Activated gamma-delta T cell treated with anti-CD3 and anti-CD28 coated beads, Interleukin-2, amount 50 U/mL, for 16 hours (primary cell): ENCODE measurements at regions not wholly inside any gene's neighbourhood (a gene's known extent, or its start where the extent isn't known, plus 50 kb on each side); places are given as distances from the start of the nearest gene placed in this dataset.

Experiments used
- DNase-seq: peaks from one replicate; pipeline ENCODE4 v3.0.0-alpha.2; 2020; ENCODE audit warnings: low read depth

GRCh38 chr12:46465307-46465706, 92.7 kb upstream of the SLC38A2 start:
- DNase-seq, result no peak

GRCh38 chr12:46464863-46465262, 92.3 kb upstream of the SLC38A2 start:
- no peak for DNase-seq

- DNase-seq, result no peak
Measured at GRCh38 chr12:46462641-46463355, 90.2 kb upstream of the SLC38A2 start.

- DNase-seq, result no peak
Measured at GRCh38 chr12:46461907-46462640, 89.5 kb upstream of the SLC38A2 start.

- DNase-seq, result no peak
Measured at GRCh38 chr12:46461459-46461858, 88.9 kb upstream of the SLC38A2 start.

- no peak for DNase-seq
Measured at GRCh38 chr12:46460682-46461210, 88.2 kb upstream of the SLC38A2 start.

- DNase-seq, result no peak
Measured at GRCh38 chr12:46459861-46460545, 87.4 kb upstream of the SLC38A2 start.

- no peak for DNase-seq
Measured at GRCh38 chr12:46459111-46459510, 86.5 kb upstream of the SLC38A2 start.

GRCh38 chr12:46458500-46459102, 86.0 kb upstream of the SLC38A2 start:
- no peak for DNase-seq

- no peak for DNase-seq
Measured at GRCh38 chr12:46457958-46458357, 85.4 kb upstream of the SLC38A2 start.

- DNase-seq, result no peak
Measured at GRCh38 chr12:46456356-46457334, 84.1 kb upstream of the SLC38A2 start.

- no peak for DNase-seq
Measured at GRCh38 chr12:46455648-46456352, 83.2 kb upstream of the SLC38A2 start.

- DNase-seq, result no peak
Measured at GRCh38 chr12:46454981-46455380, 82.4 kb upstream of the SLC38A2 start.

- DNase-seq, result no peak
Measured at GRCh38 chr12:46453428-46453827, 80.9 kb upstream of the SLC38A2 start.

GRCh38 chr12:46452776-46453175, 80.2 kb upstream of the SLC38A2 start:
- no peak for DNase-seq

GRCh38 chr12:46452061-46452615, 79.6 kb upstream of the SLC38A2 start:
- DNase-seq, result no peak

GRCh38 chr12:46451276-46452021, 78.9 kb upstream of the SLC38A2 start:
- DNase-seq, result no peak

- no peak for DNase-seq
Measured at GRCh38 chr12:46450279-46450748, 77.7 kb upstream of the SLC38A2 start.

- DNase-seq, result no peak
Measured at GRCh38 chr12:46449856-46450255, 77.3 kb upstream of the SLC38A2 start.
